SK-N-SH (cell line): ENCODE measurements at regions not wholly inside any gene's neighbourhood (a gene's known extent, or its start where the extent isn't known, plus 50 kb on each side); places are given as distances from the start of the nearest gene placed in this dataset.

Source experiments
- CTCF ChIA-PET: fragments of 300-600, 350-600 bp; formaldehyde crosslinking; extraction: SDS; loops from one replicate; lab custom pipeline; 2021; lab: Yijun Ruan, JAX
- POLR2A ChIA-PET: fragments of 350-600 bp; sonication (Branson Sonifier 250); formaldehyde crosslinking; extraction: SDS; loops from one replicate; lab custom pipeline; 2020; ENCODE audit warnings: antibody characterized with exemption, inconsistent platforms; lab: Yijun Ruan, JAX
- DNase-seq: peaks from one replicate; pipeline ENCODE4 v3.0.0; 2012
- H2AFZ ChIP-seq: fragments of 200-600 bp; sonication (generic); 2 replicates; pipeline ENCODE4 v1.8.1; 2016; ENCODE audit warnings: antibody characterized with exemption, mild to moderate bottlenecking, low read depth
- H3F3A ChIP-seq: fragments of 200-600 bp; sonication (generic); replicated peaks from 2 replicates; pipeline ENCODE3; 2016; ENCODE audit warnings: antibody characterized with exemption, mild to moderate bottlenecking; ENCODE audit not compliant: insufficient read depth
- H3K27ac ChIP-seq, 2 experiments: fragments of 200-500 bp in 1 of 2; fragments of 200-600 bp in 1 of 2; sonication (Bioruptor generic) in 1 of 2; sonication (generic), shearing (Covaris generic) in 1 of 2; 2 replicates each; pipeline versions ENCODE4 v1.5.1 to v1.6.1; 2014 to 2016; ENCODE audit warnings: low read depth in 2 of 2, inconsistent platforms in 1 of 2, low read length in 1 of 2, mild to moderate bottlenecking in 1 of 2, mixed read lengths in 1 of 2
- H3K27me3 ChIP-seq: fragments of 200-600 bp; sonication (generic), shearing (Covaris generic); 2 replicates; pipeline ENCODE4 v1.6.1; 2016; ENCODE audit warnings: mixed run types; ENCODE audit not compliant: insufficient read depth
- H3K36me3 ChIP-seq, 2 experiments: fragments of 200-500 bp in 1 of 2; fragments of 200-600 bp in 1 of 2; sonication (Bioruptor generic) in 1 of 2; sonication (generic) in 1 of 2; replicated peaks in 1 of 2; 2 replicates each; pipeline versions ENCODE3 to v1.5.1; 2014 to 2016; ENCODE audit warnings: low read length in 1 of 2, mild to moderate bottlenecking in 1 of 2; ENCODE audit not compliant: insufficient read depth in 2 of 2, control insufficient read depth in 1 of 2
- H3K4me1 ChIP-seq, 2 experiments: fragments of 200-500 bp in 1 of 2; fragments of 200-600 bp in 1 of 2; sonication (Bioruptor generic) in 1 of 2; sonication (generic), shearing (Covaris generic) in 1 of 2; 2 replicates each; pipeline versions ENCODE4 v1.5.1 to v1.6.1; 2014 to 2016; ENCODE audit warnings: low read depth in 1 of 2, low read length in 1 of 2, mixed run types in 1 of 2; ENCODE audit not compliant: insufficient read depth in 2 of 2, control insufficient read depth in 1 of 2
- H3K4me2 ChIP-seq: fragments of 200-600 bp; sonication (generic), shearing (Covaris generic); 2 replicates; pipeline ENCODE4 v1.6.1; 2017; ENCODE audit warnings: mixed run types
- H3K4me3 ChIP-seq, 2 experiments: fragments of 200-500 bp in 1 of 2; fragments of 200-600 bp in 1 of 2; sonication (Bioruptor generic) in 1 of 2; sonication (generic), shearing (Covaris generic) in 1 of 2; 2 replicates each; pipeline versions ENCODE4 v1.5.1 to v1.8.1; 2014 to 2016; ENCODE audit warnings: low read depth in 2 of 2, inconsistent platforms in 1 of 2, low read length in 1 of 2, mild to moderate bottlenecking in 1 of 2, mixed read lengths in 1 of 2, moderate library complexity in 1 of 2
- H3K79me2 ChIP-seq: fragments of 200-600 bp; sonication (generic); 2 replicates; pipeline ENCODE4 v1.8.1; 2017; ENCODE audit warnings: mild to moderate bottlenecking; ENCODE audit not compliant: insufficient read depth
- H3K9ac ChIP-seq: fragments of 200-600 bp; sonication (generic); 2 replicates; pipeline ENCODE4 v1.6.1; 2017; ENCODE audit warnings: mixed run types
- H3K9me2 ChIP-seq: fragments of 200-600 bp; sonication (generic); 2 replicates; pipeline ENCODE4 v1.6.1; 2017; ENCODE audit warnings: mixed run types
- H3K9me3 ChIP-seq: fragments of 200-600 bp; sonication (generic); 2 replicates; pipeline ENCODE4 v1.6.1; 2017; ENCODE audit warnings: mixed run types, mild to moderate bottlenecking, moderate library complexity
- H4K20me1 ChIP-seq: fragments of 200-600 bp; sonication (generic); 2 replicates; pipeline ENCODE4 v1.6.1; 2017; ENCODE audit warnings: mild to moderate bottlenecking, mixed run types; ENCODE audit not compliant: insufficient read depth
- CTCF ChIP-seq: fragments of 200-600 bp; sonication (generic); IDR thresholded peaks from 2 replicates; pipeline ENCODE4 v1.6.1; 2017; ENCODE audit warnings: antibody characterized with exemption, mild to moderate bottlenecking, moderate library complexity
- EP300 ChIP-seq, 2 experiments: IDR thresholded peaks; 2 replicates each; pipeline versions ENCODE4 v1.4.0 to v1.6.1; 2012; ENCODE audit warnings: borderline replicate concordance in 1 of 2, low read depth in 1 of 2, low read length in 1 of 2
- FOSL2 ChIP-seq: IDR thresholded peaks from 2 replicates; pipeline ENCODE4 v1.4.0; 2012; ENCODE audit warnings: low read depth, mild to moderate bottlenecking, moderate library complexity, borderline replicate concordance
- FOXM1 ChIP-seq: IDR thresholded peaks from 2 replicates; pipeline ENCODE4 v1.4.0; 2012; ENCODE audit warnings: low read depth, mild to moderate bottlenecking
- GATA2 ChIP-seq: sonication (generic); formaldehyde crosslinking; IDR thresholded peaks from 2 replicates; pipeline ENCODE4 v1.5.0; 2020; ENCODE audit warnings: mild to moderate bottlenecking, missing genetic modification reagents
- JUND ChIP-seq: IDR thresholded peaks from 2 replicates; pipeline ENCODE4 v1.4.0; 2012
- MXI1 ChIP-seq: IDR thresholded peaks from 2 replicates; pipeline ENCODE4 v1.6.1; 2012; ENCODE audit warnings: mild to moderate bottlenecking, low read depth, low read length, improper control_type of control experiment
- NRF1 ChIP-seq: IDR thresholded peaks from 2 replicates; pipeline ENCODE4 v1.6.1; 2012; ENCODE audit warnings: low read depth, mild to moderate bottlenecking, low read length
- POLR2AphosphoS5 ChIP-seq: IDR thresholded peaks from 2 replicates; pipeline ENCODE4 v1.6.1; 2012; ENCODE audit warnings: low read depth, low read length
- RCOR1 ChIP-seq: fragments of 150-350 bp; IDR thresholded peaks from 2 replicates; pipeline ENCODE4 v1.6.1; 2017; ENCODE audit warnings: antibody characterized with exemption, low read length
- RXRA ChIP-seq: IDR thresholded peaks from 2 replicates; pipeline ENCODE4 v1.4.0; 2012; ENCODE audit warnings: low read depth, mild to moderate bottlenecking, borderline replicate concordance
- SIN3A ChIP-seq: IDR thresholded peaks from 2 replicates; pipeline ENCODE4 v1.6.1; 2012; ENCODE audit warnings: low read depth, mild to moderate bottlenecking, low read length, moderate library complexity, borderline replicate concordance
- SMC3 ChIP-seq: IDR thresholded peaks from 2 replicates; pipeline ENCODE4 v1.6.1; 2012; ENCODE audit warnings: low read depth, low read length, improper control_type of control experiment
- TCF12 ChIP-seq: IDR thresholded peaks from 2 replicates; pipeline ENCODE4 v1.4.0; 2012
- TEAD4 ChIP-seq: IDR thresholded peaks from 2 replicates; pipeline ENCODE4 v1.4.0; 2012; ENCODE audit warnings: mild to moderate bottlenecking, borderline replicate concordance; ENCODE audit not compliant: insufficient read depth
- USF1 ChIP-seq: IDR thresholded peaks from 2 replicates; pipeline ENCODE4 v1.4.0; 2012; ENCODE audit warnings: low read depth, borderline replicate concordance
- WGBS: methylation state at CpG from one replicate; pipeline ENCODE4 v1.1.6; 2017; ENCODE audit warnings: low lambda C conversion rate; 5-methylcytosine and 5-hydroxymethylcytosine counted together
- TF ChIP-seq, protein P1 (sequence below): IDR thresholded peaks from 2 replicates; pipeline ENCODE4; 2012
- TF ChIP-seq, protein P2 (sequence below): fragments of 150-350 bp; IDR thresholded peaks from 2 replicates; pipeline ENCODE4 v1.6.1; 2017; ENCODE audit warnings: antibody characterized with exemption, low read length, low read depth, borderline replicate concordance

GRCh38 chr1:94355485-94355980, 62.7 kb upstream of the ABCD3 start (continued):
- no peak for TF ChIP-seq EP300 (IDR thresholded peaks at IDR 0.05; ENCODE audit: borderline replicate concordance in 1 of 2, low read depth in 1 of 2, low read length in 1 of 2)
- TF ChIP-seq, all 33 proteins: peak for 0

- Histone ChIP-seq H3K9me3 (no peaks in the 10 kb centered on the region), H3F3A (no peaks in the 10 kb centered on the region), H3K4me1 (no peaks in the 10 kb centered on the region; a peak in 1 of 4 replicates), H3K4me3 (no peak overlapping the region), H3K36me3 (no peaks in the 10 kb centered on the region), H4K20me1 (no peaks in the 10 kb centered on the region), H3K4me2 (no peak overlapping the region), H3K27me3 (peaks cover 6% of the 10 kb centered on the region; the same call in 1 of the 2 replicates), H3K27ac (no peak overlapping the region), H3K79me2 (no peaks in the 10 kb centered on the region), H2AFZ (no peak overlapping the region), H3K9ac (no peak overlapping the region), H3K9me2 (no peaks in the 10 kb centered on the region)
- TF ChIP-seq, protein P1, sequence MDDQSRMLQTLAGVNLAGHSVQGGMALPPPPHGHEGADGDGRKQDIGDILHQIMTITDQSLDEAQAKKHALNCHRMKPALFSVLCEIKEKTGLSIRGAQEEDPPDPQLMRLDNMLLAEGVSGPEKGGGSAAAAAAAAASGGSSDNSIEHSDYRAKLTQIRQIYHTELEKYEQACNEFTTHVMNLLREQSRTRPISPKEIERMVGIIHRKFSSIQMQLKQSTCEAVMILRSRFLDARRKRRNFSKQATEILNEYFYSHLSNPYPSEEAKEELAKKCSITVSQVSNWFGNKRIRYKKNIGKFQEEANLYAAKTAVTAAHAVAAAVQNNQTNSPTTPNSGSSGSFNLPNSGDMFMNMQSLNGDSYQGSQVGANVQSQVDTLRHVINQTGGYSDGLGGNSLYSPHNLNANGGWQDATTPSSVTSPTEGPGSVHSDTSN: no peak
- no peak for TF ChIP-seq FOSL2
- no peak for TF ChIP-seq NRF1
- no peak for TF ChIP-seq RCOR1
- no peak for TF ChIP-seq POLR2AphosphoS5
- TF ChIP-seq USF1: no peak
- TF ChIP-seq JUND: no peak
- TF ChIP-seq CTCF: no peak
- TF ChIP-seq SIN3A: no peak
- TF ChIP-seq GATA2: no peak
- WGBS: 50% methylated on average over 2 of the region's 2 CpGs
- ChIA-PET POLR2A (no interaction called here), CTCF (interaction anchor here (1.4 to 1.5 kb wide), 2 partner anchors 16 to 311 kb away, joined by 3 to 4 read pairs; no protein-coding TSS in a partner anchor)
- DNase-seq: no peak
Measured at GRCh38 chr1:94351481-94351880, 66.7 kb upstream of the ABCD3 start.

GRCh38 chr1:94350350-94350924, 67.8 kb upstream of the ABCD3 start:
- Histone ChIP-seq H3K4me1 (no peaks in the 10 kb centered on the region; a peak in 1 of 4 replicates), H3K27me3 (peaks cover 6% of the 10 kb centered on the region; the same call in 1 of the 2 replicates), H3K36me3 (no peaks in the 10 kb centered on the region), H3K4me3 (no peak overlapping the region), H3K9me2 (no peaks in the 10 kb centered on the region), H4K20me1 (no peaks in the 10 kb centered on the region), H3K79me2 (no peaks in the 10 kb centered on the region), H3K27ac (no peak overlapping the region), H3K4me2 (no peak overlapping the region), H3F3A (no peaks in the 10 kb centered on the region), H3K9me3 (no peaks in the 10 kb centered on the region), H2AFZ (no peak overlapping the region), H3K9ac (no peak overlapping the region)
- TF ChIP-seq NRF1: no peak
- TF ChIP-seq JUND: no peak
- TF ChIP-seq SMC3: no peak
- no peak for TF ChIP-seq TCF12
- TF ChIP-seq TEAD4: no peak
- TF ChIP-seq, protein P2, sequence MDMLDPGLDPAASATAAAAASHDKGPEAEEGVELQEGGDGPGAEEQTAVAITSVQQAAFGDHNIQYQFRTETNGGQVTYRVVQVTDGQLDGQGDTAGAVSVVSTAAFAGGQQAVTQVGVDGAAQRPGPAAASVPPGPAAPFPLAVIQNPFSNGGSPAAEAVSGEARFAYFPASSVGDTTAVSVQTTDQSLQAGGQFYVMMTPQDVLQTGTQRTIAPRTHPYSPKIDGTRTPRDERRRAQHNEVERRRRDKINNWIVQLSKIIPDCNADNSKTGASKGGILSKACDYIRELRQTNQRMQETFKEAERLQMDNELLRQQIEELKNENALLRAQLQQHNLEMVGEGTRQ: no peak
- TF ChIP-seq EP300 (IDR thresholded peaks at IDR 0.05; ENCODE audit: borderline replicate concordance in 1 of 2, low read depth in 1 of 2, low read length in 1 of 2): no peak
- no peak for TF ChIP-seq FOXM1
- TF ChIP-seq RXRA: no peak
- no peak for TF ChIP-seq MXI1
- no peak for TF ChIP-seq POLR2AphosphoS5
- POLR2A ChIA-PET: no interaction called here
- WGBS: 20% methylated on average over 1 of the region's 1 CpG
- CTCF ChIA-PET: interaction anchor here (1.4 to 2.6 kb wide), 3 partner anchors 15 to 310 kb away, joined by 3 to 6 read pairs (median 4); no protein-coding TSS in a partner anchor
- DNase-seq: no peak
